Hepatocyte (in vitro differentiated cells): ENCODE measurements at regions not wholly inside any gene's neighbourhood (a gene's known extent, or its start where the extent isn't known, plus 50 kb on each side); places are given as distances from the start of the nearest gene placed in this dataset.

Experiments used
- EZH2 ChIP-seq: fragments of 200-600 bp; sonication (generic); IDR thresholded peaks from 2 replicates; pipeline ENCODE4 v1.6.1; 2016; ENCODE audit warnings: antibody characterized with exemption, mild to moderate bottlenecking, borderline replicate concordance
- TF ChIP-seq, protein P1 (sequence below): fragments of 200-600 bp; sonication (generic); IDR thresholded peaks from 2 replicates; pipeline ENCODE4 v1.5.1; 2016; ENCODE audit warnings: antibody characterized with exemption, mild to moderate bottlenecking; ENCODE audit not compliant: poor library complexity

DNA sequence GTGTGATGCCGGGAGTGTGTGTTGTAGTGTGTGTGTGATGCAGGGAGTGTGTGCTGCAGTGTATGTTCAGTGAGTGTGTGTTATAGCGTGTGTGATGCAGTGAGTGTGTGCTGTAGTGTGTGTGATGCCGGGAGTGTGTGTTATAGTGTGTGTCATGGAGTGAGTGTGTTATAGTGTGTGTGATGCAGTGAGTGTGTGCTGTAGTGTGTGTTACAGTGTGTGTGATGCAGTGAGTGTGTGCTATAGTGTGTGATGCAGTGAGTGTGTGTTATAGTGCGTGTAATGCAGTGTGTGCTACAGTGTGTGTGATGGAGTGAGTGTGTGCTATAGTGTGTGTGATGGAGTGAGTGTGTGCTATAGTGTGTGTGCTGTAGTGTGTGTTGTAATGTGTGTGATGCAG lies 182.1 kb upstream of the SOX11 start:
- TF ChIP-seq EZH2 = no peak
- TF ChIP-seq, protein P1, sequence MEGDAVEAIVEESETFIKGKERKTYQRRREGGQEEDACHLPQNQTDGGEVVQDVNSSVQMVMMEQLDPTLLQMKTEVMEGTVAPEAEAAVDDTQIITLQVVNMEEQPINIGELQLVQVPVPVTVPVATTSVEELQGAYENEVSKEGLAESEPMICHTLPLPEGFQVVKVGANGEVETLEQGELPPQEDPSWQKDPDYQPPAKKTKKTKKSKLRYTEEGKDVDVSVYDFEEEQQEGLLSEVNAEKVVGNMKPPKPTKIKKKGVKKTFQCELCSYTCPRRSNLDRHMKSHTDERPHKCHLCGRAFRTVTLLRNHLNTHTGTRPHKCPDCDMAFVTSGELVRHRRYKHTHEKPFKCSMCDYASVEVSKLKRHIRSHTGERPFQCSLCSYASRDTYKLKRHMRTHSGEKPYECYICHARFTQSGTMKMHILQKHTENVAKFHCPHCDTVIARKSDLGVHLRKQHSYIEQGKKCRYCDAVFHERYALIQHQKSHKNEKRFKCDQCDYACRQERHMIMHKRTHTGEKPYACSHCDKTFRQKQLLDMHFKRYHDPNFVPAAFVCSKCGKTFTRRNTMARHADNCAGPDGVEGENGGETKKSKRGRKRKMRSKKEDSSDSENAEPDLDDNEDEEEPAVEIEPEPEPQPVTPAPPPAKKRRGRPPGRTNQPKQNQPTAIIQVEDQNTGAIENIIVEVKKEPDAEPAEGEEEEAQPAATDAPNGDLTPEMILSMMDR = no peak
